ENCODE measurements at regions not wholly inside any gene's neighbourhood (a gene's known extent, or its start where the extent isn't known, plus 50 kb on each side); places are given as distances from the start of the nearest gene placed in this dataset.

DNA sequence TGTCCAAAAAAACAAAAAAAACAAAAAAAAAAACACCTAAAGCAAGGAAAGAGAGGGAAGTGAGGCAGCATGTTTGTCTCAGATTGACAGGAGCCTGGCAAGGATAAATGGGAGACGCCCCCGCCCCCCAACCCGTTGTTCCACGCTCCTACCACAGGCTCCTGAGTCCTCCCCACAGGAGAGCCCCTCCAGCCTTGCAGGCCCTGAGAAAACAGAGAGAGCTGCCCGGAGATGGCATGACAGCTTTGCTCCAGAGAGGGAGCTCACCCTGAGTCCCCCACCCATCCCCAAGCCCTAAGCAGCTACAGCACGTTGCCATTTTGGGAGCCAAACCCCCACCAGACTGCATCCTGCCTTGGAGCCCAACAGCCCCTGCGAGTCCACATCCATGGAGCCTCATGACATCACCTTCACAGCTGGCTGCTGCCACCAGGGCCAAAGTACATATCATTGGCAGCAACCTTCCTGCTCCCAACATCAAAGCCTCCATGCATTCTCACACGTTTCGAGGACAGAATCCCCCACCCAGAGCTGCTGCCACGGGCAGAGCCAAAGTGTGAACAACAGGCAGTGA, 1283.3 kb downstream of the TYW1 start:
- TF ChIP-seq, protein P1, sequence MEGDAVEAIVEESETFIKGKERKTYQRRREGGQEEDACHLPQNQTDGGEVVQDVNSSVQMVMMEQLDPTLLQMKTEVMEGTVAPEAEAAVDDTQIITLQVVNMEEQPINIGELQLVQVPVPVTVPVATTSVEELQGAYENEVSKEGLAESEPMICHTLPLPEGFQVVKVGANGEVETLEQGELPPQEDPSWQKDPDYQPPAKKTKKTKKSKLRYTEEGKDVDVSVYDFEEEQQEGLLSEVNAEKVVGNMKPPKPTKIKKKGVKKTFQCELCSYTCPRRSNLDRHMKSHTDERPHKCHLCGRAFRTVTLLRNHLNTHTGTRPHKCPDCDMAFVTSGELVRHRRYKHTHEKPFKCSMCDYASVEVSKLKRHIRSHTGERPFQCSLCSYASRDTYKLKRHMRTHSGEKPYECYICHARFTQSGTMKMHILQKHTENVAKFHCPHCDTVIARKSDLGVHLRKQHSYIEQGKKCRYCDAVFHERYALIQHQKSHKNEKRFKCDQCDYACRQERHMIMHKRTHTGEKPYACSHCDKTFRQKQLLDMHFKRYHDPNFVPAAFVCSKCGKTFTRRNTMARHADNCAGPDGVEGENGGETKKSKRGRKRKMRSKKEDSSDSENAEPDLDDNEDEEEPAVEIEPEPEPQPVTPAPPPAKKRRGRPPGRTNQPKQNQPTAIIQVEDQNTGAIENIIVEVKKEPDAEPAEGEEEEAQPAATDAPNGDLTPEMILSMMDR (IDR thresholded peaks at IDR 0.05; ENCODE audit: low read depth, low read length, poor library complexity, severe bottlenecking) = no peak
- no peak for TF ChIP-seq EZH2phosphoT487 (IDR thresholded peaks at IDR 0.05; ENCODE audit: borderline replicate concordance, low read length)

Measured in DOHH2 (cell line).